Caco-2 (cell line): ENCODE measurements at regions not wholly inside any gene's neighbourhood (a gene's known extent, or its start where the extent isn't known, plus 50 kb on each side); places are given as distances from the start of the nearest gene placed in this dataset.

Source experiments
- BruUV-seq: library from RNA; stranded (reverse); fragments of 400-500 nt; replicated peaks from 2 replicates; lab custom pipeline; 2021; lab: Mats Ljungman, UMichigan
- CTCF ChIA-PET: fragments of 300-600 bp; sonication (Branson Sonifier 250); formaldehyde crosslinking; loops from one replicate; lab custom pipeline; 2022; ENCODE audit warnings: antibody characterized with exemption; lab: Charles Lee
- POLR2A ChIA-PET: fragments of 300-600 bp; sonication (Branson Sonifier 250); formaldehyde crosslinking; loops from one replicate; lab custom pipeline; 2022; ENCODE audit warnings: antibody characterized with exemption; lab: Charles Lee
- DNase-seq, 2 experiments: peaks; one replicate each; pipeline versions ENCODE4 v3.0.0 to v3.0.0-alpha.2; 2020 to 2022
- H3K27me3 ChIP-seq: replicated peaks from 2 replicates; pipeline ENCODE4 v1.6.0; 2011; ENCODE audit warnings: low read length; ENCODE audit not compliant: control insufficient read depth, insufficient read depth
- H3K36me3 ChIP-seq: 2 replicates; pipeline ENCODE4 v1.5.1; 2011; ENCODE audit warnings: low read length; ENCODE audit not compliant: control insufficient read depth, insufficient read depth
- H3K4me1 ChIP-seq: fragments of 250-450 bp; sonication (Bioruptor Pico); 2 replicates; pipeline ENCODE4 v1.5.1; 2020; ENCODE audit warnings: mild to moderate bottlenecking
- H3K4me3 ChIP-seq: 2 replicates; pipeline ENCODE4 v1.5.1; 2011; ENCODE audit warnings: low read depth, mild to moderate bottlenecking, control low read depth, low read length
- H3K9me3 ChIP-seq: fragments of 250-450 bp; sonication (Bioruptor Pico); 2 replicates; pipeline ENCODE4 v1.5.1; 2020; ENCODE audit warnings: mild to moderate bottlenecking, moderate library complexity
- H3K27ac Mint-ChIP-seq: one replicate; pipeline ENCODE4 v1.8.0; 2022; ENCODE audit warnings: mixed read lengths; ENCODE audit not compliant: unreplicated experiment
- H3K27me3 Mint-ChIP-seq: one replicate; pipeline ENCODE4 v1.8.0; 2022; ENCODE audit warnings: mixed read lengths; ENCODE audit not compliant: insufficient read depth, unreplicated experiment
- H3K36me3 Mint-ChIP-seq: one replicate; pipeline ENCODE4 v1.8.0; 2022; ENCODE audit warnings: mild to moderate bottlenecking, mixed read lengths; ENCODE audit not compliant: insufficient read depth, unreplicated experiment
- H3K4me1 Mint-ChIP-seq: one replicate; pipeline ENCODE4 v1.8.0; 2022; ENCODE audit warnings: low read depth, mixed read lengths; ENCODE audit not compliant: unreplicated experiment
- H3K4me3 Mint-ChIP-seq: one replicate; pipeline ENCODE4 v1.8.0; 2022; ENCODE audit warnings: mild to moderate bottlenecking, moderate library complexity, mixed read lengths; ENCODE audit not compliant: unreplicated experiment
- H3K9me3 Mint-ChIP-seq: one replicate; pipeline ENCODE4 v1.8.0; 2022; ENCODE audit warnings: mixed read lengths; ENCODE audit not compliant: unreplicated experiment
- CTCF ChIP-seq, 2 experiments: fragments of 200-600 bp in 1 of 2; IDR thresholded peaks; 1 replicate in 1 of 2; 2 replicates in 1 of 2; pipeline versions ENCODE4 v1.5.1 to v1.8.0; 2011 to 2022; ENCODE audit warnings: antibody characterized with exemption in 1 of 2, control low read depth in 1 of 2, inconsistent platforms in 1 of 2, low read depth in 1 of 2, low read length in 1 of 2, mild to moderate bottlenecking in 1 of 2, moderate library complexity in 1 of 2; ENCODE audit not compliant: insufficient read depth in 1 of 2, severe bottlenecking in 1 of 2, unreplicated experiment in 1 of 2
- intact Hi-C: fragments of 100-400 bp; cut with micrococcal nuclease; formaldehyde crosslinking; loops from one replicate; pipeline ENCODE4 v1.10.0; 2022; ENCODE audit not compliant: unreplicated experiment

GRCh38 chr4:156019246-156019645 is 65.6 kb upstream of the CTSO start:
- Mint-ChIP-seq H3K4me3 (no peak overlapping the region), H3K4me1 (no peaks in the 10 kb centered on the region), H3K27me3 (peaks cover 2% of the 10 kb centered on the region), H3K27ac (no peak overlapping the region), H3K9me3 (no peaks in the 10 kb centered on the region), H3K36me3 (no peaks in the 10 kb centered on the region)
- no peak for DNase-seq
- Histone ChIP-seq H3K4me1 (no peaks in the 10 kb centered on the region), H3K27me3 (no peaks in the 10 kb centered on the region), H3K36me3 (no peaks in the 10 kb centered on the region), H3K4me3 (no peak overlapping the region), H3K9me3 (no peaks in the 10 kb centered on the region)
- BruUV-seq, result no TSS peak
- POLR2A ChIA-PET, result no interaction called here
- intact Hi-C loops, result no loop called here
- TF ChIP-seq CTCF (IDR thresholded peaks at IDR 0.05; ENCODE audit: insufficient read depth in 1 of 2, low read depth in 1 of 2, low read length in 1 of 2, severe bottlenecking in 1 of 2, unreplicated experiment in 1 of 2), result no peak
- CTCF ChIA-PET, result no interaction called here

- H3K27me3 ChIP-seq, result no peaks in the 10 kb centered on the region
- POLR2A ChIA-PET, result no interaction called here
- intact Hi-C loops, result no loop called here
- no peak for TF ChIP-seq CTCF (IDR thresholded peaks at IDR 0.05; ENCODE audit: insufficient read depth in 1 of 2, low read depth in 1 of 2, low read length in 1 of 2, severe bottlenecking in 1 of 2, unreplicated experiment in 1 of 2)
- H3K9me3 ChIP-seq, result no peaks in the 10 kb centered on the region
- no peak overlapping the region for H3K4me3 Mint-ChIP-seq
- BruUV-seq, result no TSS peak
- H3K27ac Mint-ChIP-seq, result no peak overlapping the region
- no peaks in the 10 kb centered on the region for H3K4me1 ChIP-seq
- no peak overlapping the region for H3K4me3 ChIP-seq
- no peaks in the 10 kb centered on the region for H3K4me1 Mint-ChIP-seq
- no peaks in the 10 kb centered on the region for H3K36me3 ChIP-seq
- peaks cover 2% of the 10 kb centered on the region for H3K27me3 Mint-ChIP-seq
- no peaks in the 10 kb centered on the region for H3K36me3 Mint-ChIP-seq
- no peak for DNase-seq
- no peaks in the 10 kb centered on the region for H3K9me3 Mint-ChIP-seq
- CTCF ChIA-PET, result no interaction called here
Measured at GRCh38 chr4:156018383-156018782, 64.7 kb upstream of the CTSO start.

GRCh38 chr4:156015781-156016180 is 62.1 kb upstream of the CTSO start:
- Mint-ChIP-seq H3K36me3 (no peaks in the 10 kb centered on the region), H3K27me3 (peaks cover 2% of the 10 kb centered on the region), H3K4me3 (no peak overlapping the region), H3K9me3 (no peaks in the 10 kb centered on the region), H3K27ac (no peak overlapping the region), H3K4me1 (no peaks in the 10 kb centered on the region)
- Histone ChIP-seq H3K36me3 (no peaks in the 10 kb centered on the region), H3K9me3 (no peaks in the 10 kb centered on the region), H3K27me3 (no peaks in the 10 kb centered on the region), H3K4me3 (no peak overlapping the region), H3K4me1 (no peaks in the 10 kb centered on the region)
- DNase-seq, result no peak
- ChIA-PET CTCF (no interaction called here), POLR2A (no interaction called here)
- no peak for TF ChIP-seq CTCF (IDR thresholded peaks at IDR 0.05; ENCODE audit: insufficient read depth in 1 of 2, low read depth in 1 of 2, low read length in 1 of 2, severe bottlenecking in 1 of 2, unreplicated experiment in 1 of 2)
- intact Hi-C loops, result no loop called here
- no TSS peak for BruUV-seq
